PC-3 (cell line): ENCODE measurements at regions not wholly inside any gene's neighbourhood (a gene's known extent, or its start where the extent isn't known, plus 50 kb on each side); places are given as distances from the start of the nearest gene placed in this dataset.
A peak's percentile ranks its signal among the peaks of the same experiment; 100 is the strongest.

Experiments
- ATAC-seq: fragments of 200-7000 bp; cut with Tn5 transposase; 2 replicates; pipeline ENCODE4 v1.9.1; 2020; ENCODE audit warnings: mild to moderate bottlenecking, moderate library complexity
- BruUV-seq: library from RNA; stranded (reverse); fragments of 400-500 nt; replicated peaks from 2 replicates; lab custom pipeline; 2021; lab: Mats Ljungman, UMichigan
- CTCF ChIA-PET: fragments of 300-600 bp; sonication (Branson Sonifier 250); formaldehyde crosslinking; loops from one replicate; lab custom pipeline; 2022; ENCODE audit warnings: antibody characterized with exemption; lab: Charles Lee
- POLR2A ChIA-PET: fragments of 300-600 bp; sonication (Branson Sonifier 250); formaldehyde crosslinking; loops from one replicate; lab custom pipeline; 2022; ENCODE audit warnings: antibody characterized with exemption; ENCODE audit not compliant: unreplicated experiment; lab: Charles Lee
- DNase-seq: peaks from one replicate; pipeline ENCODE4 v3.0.0-alpha.2; 2015
- H2AFZ ChIP-seq: fragments of 300-600 bp; sonication (generic); 2 replicates; pipeline ENCODE4 v1.6.0; 2016; ENCODE audit warnings: antibody characterized with exemption, low read length
- H3F3A ChIP-seq: fragments of 300-600 bp; sonication (generic); one replicate; pipeline ENCODE4 v1.6.0; 2017; ENCODE audit warnings: antibody characterized with exemption, low read length, control low read depth, mild to moderate bottlenecking; ENCODE audit not compliant: unreplicated experiment
- H3K27ac ChIP-seq: fragments of 300-600 bp; sonication (generic); 2 replicates; pipeline ENCODE4 v1.5.1; 2016; ENCODE audit warnings: mild to moderate bottlenecking, low read length
- H3K27me3 ChIP-seq: fragments of 300-600 bp; sonication (generic); 2 replicates; pipeline ENCODE4 v1.6.1; 2016; ENCODE audit warnings: low read length, mixed read lengths
- H3K36me3 ChIP-seq: fragments of 300-600 bp; sonication (generic); 2 replicates; pipeline ENCODE4 v1.6.1; 2016; ENCODE audit warnings: low read depth, mixed run types, low read length, mixed read lengths
- H3K4me1 ChIP-seq: fragments of 300-600 bp; sonication (generic); 2 replicates; pipeline ENCODE4 v1.5.1; 2016; ENCODE audit warnings: low read length; ENCODE audit not compliant: insufficient read depth
- H3K4me2 ChIP-seq: fragments of 300-600 bp; sonication (generic); 2 replicates; pipeline ENCODE4 v1.6.0; 2016; ENCODE audit warnings: low read length
- H3K4me3 ChIP-seq: fragments of 300-600 bp; sonication (generic); 2 replicates; pipeline ENCODE4 v1.5.1; 2016; ENCODE audit warnings: mild to moderate bottlenecking, low read length, mixed read lengths
- H3K79me2 ChIP-seq: fragments of 300-600 bp; sonication (generic); 2 replicates; pipeline ENCODE4 v1.6.1; 2017; ENCODE audit warnings: low read length, mixed read lengths
- H3K9ac ChIP-seq: fragments of 300-600 bp; sonication (generic); 2 replicates; pipeline ENCODE4 v1.6.0; 2016; ENCODE audit warnings: mild to moderate bottlenecking, low read length
- H3K9me2 ChIP-seq: fragments of 300-600 bp; sonication (generic); replicated peaks from 2 replicates; pipeline ENCODE4 v1.6.1; 2016; ENCODE audit warnings: mixed run types, low read length, mixed read lengths
- H3K9me3 ChIP-seq: fragments of 300-600 bp; sonication (generic); 2 replicates; pipeline ENCODE4 v1.6.1; 2016; ENCODE audit warnings: low read length, mixed read lengths
- H4K20me1 ChIP-seq: fragments of 300-600 bp; sonication (generic); 2 replicates; pipeline ENCODE4 v1.6.1; 2016; ENCODE audit warnings: low read length, mixed read lengths
- EZH2 ChIP-seq: fragments of 300-600 bp; sonication (generic); IDR thresholded peaks from one replicate; pipeline ENCODE4 v1.6.1; 2017; ENCODE audit warnings: antibody characterized with exemption, mild to moderate bottlenecking, low read length; ENCODE audit not compliant: unreplicated experiment
- EZH2phosphoT487 ChIP-seq: fragments of 300-600 bp; sonication (generic); IDR thresholded peaks from 2 replicates; pipeline ENCODE4 v1.6.1; 2018; ENCODE audit warnings: mild to moderate bottlenecking, antibody characterized with exemption, low read length, borderline replicate concordance
- intact Hi-C: fragments of 100-400 bp; cut with micrococcal nuclease; formaldehyde crosslinking; loops from 2 replicates; pipeline ENCODE4 v1.9.0; 2023
- TF ChIP-seq, protein P1 (sequence below): fragments of 300-600 bp; sonication (generic); conservative IDR thresholded peaks from 2 replicates; pipeline ENCODE4 v1.5.1; 2017; ENCODE audit warnings: antibody characterized with exemption, low read depth, mild to moderate bottlenecking, low read length

DNA sequence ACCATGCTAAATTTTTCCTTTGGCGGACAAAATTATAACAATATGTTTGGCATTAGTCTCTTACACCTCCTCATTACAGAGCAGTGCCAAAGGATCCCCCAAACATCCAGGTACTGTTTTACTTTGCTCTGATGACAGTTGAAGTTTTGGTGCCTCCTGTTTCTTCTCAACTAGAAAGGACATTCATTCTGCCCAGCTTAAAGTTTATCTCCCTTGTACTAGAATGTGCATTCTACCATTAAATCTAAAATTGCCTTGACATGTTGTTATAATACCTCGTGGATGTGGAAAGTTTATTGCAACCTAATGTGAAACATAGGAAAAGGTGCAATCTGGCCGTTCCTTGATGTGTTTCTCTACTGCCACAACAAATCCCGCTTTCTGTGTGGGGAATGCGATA lies 173.4 kb downstream of the KITLG start:
- no peak for ATAC-seq
- H3K36me3 ChIP-seq, result no peaks in the 10 kb centered on the region
- no peaks in the 10 kb centered on the region for H3F3A ChIP-seq
- H3K4me3 ChIP-seq, result no peak overlapping the region
- H2AFZ ChIP-seq, result no peak overlapping the region
- no peak overlapping the region for H3K4me2 ChIP-seq
- H3K9me3 ChIP-seq, result no peaks in the 10 kb centered on the region
- no TSS peak for BruUV-seq
- H4K20me1 ChIP-seq, result no peaks in the 10 kb centered on the region
- CTCF ChIA-PET, result no interaction called here
- H3K4me1 ChIP-seq, result peaks cover 4% of the 10 kb centered on the region; the same call in 1 of the 2 replicates
- no peaks in the 10 kb centered on the region for H3K27me3 ChIP-seq
- no peaks in the 10 kb centered on the region for H3K9me2 ChIP-seq
- no peaks in the 10 kb centered on the region for H3K79me2 ChIP-seq
- intact Hi-C loops, result no loop called here
- TF ChIP-seq EZH2phosphoT487 (no peak), EZH2 (no peak)
- TF ChIP-seq, protein P1, sequence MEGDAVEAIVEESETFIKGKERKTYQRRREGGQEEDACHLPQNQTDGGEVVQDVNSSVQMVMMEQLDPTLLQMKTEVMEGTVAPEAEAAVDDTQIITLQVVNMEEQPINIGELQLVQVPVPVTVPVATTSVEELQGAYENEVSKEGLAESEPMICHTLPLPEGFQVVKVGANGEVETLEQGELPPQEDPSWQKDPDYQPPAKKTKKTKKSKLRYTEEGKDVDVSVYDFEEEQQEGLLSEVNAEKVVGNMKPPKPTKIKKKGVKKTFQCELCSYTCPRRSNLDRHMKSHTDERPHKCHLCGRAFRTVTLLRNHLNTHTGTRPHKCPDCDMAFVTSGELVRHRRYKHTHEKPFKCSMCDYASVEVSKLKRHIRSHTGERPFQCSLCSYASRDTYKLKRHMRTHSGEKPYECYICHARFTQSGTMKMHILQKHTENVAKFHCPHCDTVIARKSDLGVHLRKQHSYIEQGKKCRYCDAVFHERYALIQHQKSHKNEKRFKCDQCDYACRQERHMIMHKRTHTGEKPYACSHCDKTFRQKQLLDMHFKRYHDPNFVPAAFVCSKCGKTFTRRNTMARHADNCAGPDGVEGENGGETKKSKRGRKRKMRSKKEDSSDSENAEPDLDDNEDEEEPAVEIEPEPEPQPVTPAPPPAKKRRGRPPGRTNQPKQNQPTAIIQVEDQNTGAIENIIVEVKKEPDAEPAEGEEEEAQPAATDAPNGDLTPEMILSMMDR, result no peak
- H3K9ac ChIP-seq, result no peak overlapping the region
- DNase-seq, result no peak
- POLR2A ChIA-PET, result interaction anchor here (0.6 kb wide), 1 partner anchor 947 kb away, joined by 3 read pairs; no protein-coding TSS in a partner anchor
- H3K27ac ChIP-seq, result no peak overlapping the region

DNA sequence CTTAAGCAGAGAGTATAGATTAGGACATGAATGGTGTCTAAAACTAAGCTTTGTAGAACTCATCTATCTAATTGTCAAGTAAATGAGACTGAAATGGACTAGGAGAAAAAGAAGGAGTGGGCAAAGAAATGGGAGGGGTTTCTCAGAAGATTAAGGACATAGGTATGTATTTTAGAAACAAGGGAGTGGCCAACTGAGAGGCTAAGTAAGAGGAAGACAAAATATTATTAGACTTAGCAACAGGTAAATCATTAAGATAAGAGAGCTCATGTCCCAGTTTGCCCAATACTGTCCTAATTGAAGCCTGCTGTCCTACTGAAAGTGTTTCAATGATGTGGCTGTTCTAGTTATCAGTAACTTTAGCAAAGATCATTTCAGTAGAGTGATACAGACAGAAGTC lies 171.4 kb downstream of the KITLG start:
- H3K36me3 ChIP-seq, result no peaks in the 10 kb centered on the region
- no peaks in the 10 kb centered on the region for H3K9me2 ChIP-seq
- H3K79me2 ChIP-seq, result no peaks in the 10 kb centered on the region
- no peak overlapping the region for H3K9ac ChIP-seq
- ChIA-PET POLR2A (interaction anchor here (0.7 kb wide), 1 partner anchor 506 kb away, joined by 7 read pairs; no protein-coding TSS in a partner anchor), CTCF (no interaction called here)
- H3K4me3 ChIP-seq, result no peak overlapping the region
- no peaks in the 10 kb centered on the region for H3F3A ChIP-seq
- H3K9me3 ChIP-seq, result no peaks in the 10 kb centered on the region
- H4K20me1 ChIP-seq, result no peaks in the 10 kb centered on the region
- intact Hi-C loops, result no loop called here
- TF ChIP-seq EZH2phosphoT487, result no peak
- no peak for TF ChIP-seq EZH2
- TF ChIP-seq, protein P1, result no peak
- DNase-seq, result peak; percentile 13
- H2AFZ ChIP-seq, result no peak overlapping the region
- ATAC-seq, result no peak
- BruUV-seq, result no TSS peak
- peaks cover 4% of the 10 kb centered on the region; the same call in 1 of the 2 replicates for H3K4me1 ChIP-seq
- no peaks in the 10 kb centered on the region for H3K27me3 ChIP-seq
- no peak overlapping the region for H3K27ac ChIP-seq
- H3K4me2 ChIP-seq, result no peak overlapping the region

DNA sequence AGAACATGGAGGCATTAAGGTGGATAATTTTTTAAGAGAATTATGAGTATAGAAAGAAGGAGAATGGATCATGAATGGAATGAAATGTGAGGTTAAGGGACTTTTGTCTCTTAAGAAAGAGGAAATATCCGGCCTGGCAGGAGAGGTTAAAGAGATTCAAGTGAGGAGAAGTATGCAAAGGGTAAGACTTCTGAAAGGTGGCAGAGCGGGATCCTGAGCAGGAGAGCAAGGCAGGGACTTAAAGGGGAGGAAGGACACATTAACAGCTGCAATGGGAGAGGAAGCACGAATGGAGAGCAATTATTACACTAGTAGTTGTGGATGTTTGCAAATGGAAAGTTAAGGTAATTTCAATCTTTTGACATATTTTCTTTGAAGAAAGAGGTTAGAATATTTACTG lies 171.0 kb downstream of the KITLG start:
- peaks cover 4% of the 10 kb centered on the region; the same call in 1 of the 2 replicates for H3K4me1 ChIP-seq

More for the DNA sequence above, 171.0 kb downstream of the KITLG start:
- no peak for ATAC-seq
- Histone ChIP-seq H3K36me3 (no peaks in the 10 kb centered on the region), H3K9ac (no peak overlapping the region), H2AFZ (no peak overlapping the region), H3K9me2 (no peaks in the 10 kb centered on the region), H3K9me3 (no peaks in the 10 kb centered on the region), H3K4me3 (no peak overlapping the region), H3K79me2 (no peaks in the 10 kb centered on the region), H3F3A (no peaks in the 10 kb centered on the region), H3K27me3 (no peaks in the 10 kb centered on the region), H3K27ac (no peak overlapping the region), H3K4me2 (no peak overlapping the region), H4K20me1 (no peaks in the 10 kb centered on the region)
- ChIA-PET POLR2A (interaction anchor here (0.7 kb wide), 1 partner anchor 506 kb away, joined by 7 read pairs; no protein-coding TSS in a partner anchor), CTCF (no interaction called here)
- DNase-seq, result no peak
- intact Hi-C loops, result no loop called here
- no TSS peak for BruUV-seq
- TF ChIP-seq, protein P1, result no peak
- TF ChIP-seq EZH2phosphoT487, result no peak
